ENCODE measurements at regions not wholly inside any gene's neighbourhood (a gene's known extent, or its start where the extent isn't known, plus 50 kb on each side); places are given as distances from the start of the nearest gene placed in this dataset.
"Not testable (repeated sequence)": the region's sequence is repeated elsewhere in the genome, so short reads cannot be mapped to it uniquely, and the experiment has no call there.

DNA sequence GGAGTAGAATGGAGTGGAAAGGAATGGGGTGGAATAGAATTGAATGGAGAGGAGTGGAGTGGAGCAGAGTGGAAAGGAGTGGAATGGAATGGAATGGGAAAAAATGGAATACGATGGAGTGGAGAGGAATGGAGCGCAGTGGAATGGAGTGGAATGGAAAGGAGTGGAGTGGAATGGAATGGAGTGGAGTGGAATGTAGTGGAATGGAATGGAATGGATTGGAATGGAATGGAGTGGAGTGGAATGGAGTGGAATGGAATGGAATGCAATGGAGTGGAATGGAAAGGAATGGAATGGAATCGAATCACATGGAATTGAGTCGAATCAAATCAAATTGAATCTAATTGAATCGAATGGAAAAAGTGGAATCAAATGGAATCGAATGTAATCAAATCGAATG lies 1016.1 kb downstream of the CDY1 start:
- H3K9me3 ChIP-seq (ENCODE audit: control insufficient read depth in 2 of 2, low read length in 2 of 2), result peaks cover 0 to 3% of the 10 kb centered on the region in 2 donors
- H3K27me3 ChIP-seq (ENCODE audit: control insufficient read depth in 1 of 2, insufficient read depth in 2 of 2, low read length in 2 of 2), result no peaks in the 10 kb centered on the region
- H3K9ac ChIP-seq (ENCODE audit: low read length in 2 of 2), result no peak overlapping the region
- no peak overlapping the region for H3K4me3 ChIP-seq (ENCODE audit: low read length in 2 of 2)
- H3K36me3 ChIP-seq (ENCODE audit: control insufficient read depth in 2 of 2, insufficient read depth in 2 of 2, low read length in 2 of 2), result no peaks in the 10 kb centered on the region
- no peak overlapping the region for H3K27ac ChIP-seq (ENCODE audit: low read length)
- H3K4me1 ChIP-seq (ENCODE audit: control insufficient read depth, insufficient read depth, low read length), result no peaks in the 10 kb centered on the region

GRCh38 chrY:26645856-26646255 lies 1023.9 kb downstream of the CDY1 start:
- not testable (repeated sequence) for H3K4me1 ChIP-seq (ENCODE audit: control insufficient read depth, insufficient read depth, low read length); H3K27me3 ChIP-seq (ENCODE audit: control insufficient read depth in 1 of 2, insufficient read depth in 2 of 2, low read length in 2 of 2); H3K4me3 ChIP-seq (ENCODE audit: low read length in 2 of 2); H3K9ac ChIP-seq (ENCODE audit: low read length in 2 of 2); H3K36me3 ChIP-seq (ENCODE audit: control insufficient read depth in 2 of 2, insufficient read depth in 2 of 2, low read length in 2 of 2); H3K27ac ChIP-seq (ENCODE audit: low read length)
- peaks cover 0 to 12% of the 10 kb centered on the region in 2 donors for H3K9me3 ChIP-seq (ENCODE audit: control insufficient read depth in 2 of 2, low read length in 2 of 2)

DNA sequence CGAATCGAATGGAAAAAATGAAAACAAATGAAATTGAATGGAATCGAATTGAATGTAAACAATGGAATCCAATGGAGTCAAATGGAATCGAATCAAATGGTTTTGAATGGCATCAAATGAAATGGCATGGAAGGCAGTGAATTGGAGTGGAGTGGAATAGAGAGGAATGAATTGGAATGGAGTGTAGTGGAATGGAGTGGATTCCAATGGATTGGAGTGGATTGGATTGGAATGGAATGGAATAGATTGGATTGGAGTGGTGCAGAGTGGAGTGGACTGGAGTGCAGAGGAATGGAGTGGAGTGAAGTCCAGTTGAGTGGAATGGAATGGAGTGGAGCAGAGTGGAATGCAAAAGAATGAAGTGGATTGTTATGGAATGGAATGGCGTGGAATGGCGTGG lies 1026.3 kb downstream of the CDY1 start:
- H3K27ac ChIP-seq (ENCODE audit: low read length); H3K36me3 ChIP-seq (ENCODE audit: control insufficient read depth in 2 of 2, insufficient read depth in 2 of 2, low read length in 2 of 2); H3K9ac ChIP-seq (ENCODE audit: low read length in 2 of 2); H3K4me1 ChIP-seq (ENCODE audit: control insufficient read depth, insufficient read depth, low read length); H3K27me3 ChIP-seq (ENCODE audit: control insufficient read depth in 1 of 2, insufficient read depth in 2 of 2, low read length in 2 of 2); H3K4me3 ChIP-seq (ENCODE audit: low read length in 2 of 2): not testable (repeated sequence)
- H3K9me3 ChIP-seq (ENCODE audit: control insufficient read depth in 2 of 2, low read length in 2 of 2), result peaks cover 0 to 12% of the 10 kb centered on the region in 2 donors

GRCh38 chrY:26664245-26664644 lies 1042.3 kb downstream of the CDY1 start:
- not testable (repeated sequence) for H3K4me3 ChIP-seq (ENCODE audit: low read length in 2 of 2); H3K9ac ChIP-seq (ENCODE audit: low read length in 2 of 2); H3K27ac ChIP-seq (ENCODE audit: low read length); H3K36me3 ChIP-seq (ENCODE audit: control insufficient read depth in 2 of 2, insufficient read depth in 2 of 2, low read length in 2 of 2); H3K4me1 ChIP-seq (ENCODE audit: control insufficient read depth, insufficient read depth, low read length); H3K27me3 ChIP-seq (ENCODE audit: control insufficient read depth in 1 of 2, insufficient read depth in 2 of 2, low read length in 2 of 2)
- H3K9me3 ChIP-seq (ENCODE audit: control insufficient read depth in 2 of 2, low read length in 2 of 2), result peaks cover 0 to 16% of the 10 kb centered on the region in 2 donors

- H3K4me3 ChIP-seq (ENCODE audit: low read length in 2 of 2); H3K27me3 ChIP-seq (ENCODE audit: control insufficient read depth in 1 of 2, insufficient read depth in 2 of 2, low read length in 2 of 2); H3K27ac ChIP-seq (ENCODE audit: low read length); H3K36me3 ChIP-seq (ENCODE audit: control insufficient read depth in 2 of 2, insufficient read depth in 2 of 2, low read length in 2 of 2); H3K9ac ChIP-seq (ENCODE audit: low read length in 2 of 2); H3K4me1 ChIP-seq (ENCODE audit: control insufficient read depth, insufficient read depth, low read length): not testable (repeated sequence)
- peaks cover 0 to 28% of the 10 kb centered on the region in 2 donors for H3K9me3 ChIP-seq (ENCODE audit: control insufficient read depth in 2 of 2, low read length in 2 of 2)
Observed at GRCh38 chrY:26666691-26667090, 1044.8 kb downstream of the CDY1 start.

- not testable (repeated sequence) for H3K27me3 ChIP-seq (ENCODE audit: control insufficient read depth in 1 of 2, insufficient read depth in 2 of 2, low read length in 2 of 2)
- peaks cover 0 to 18% of the 10 kb centered on the region in 2 donors for H3K9me3 ChIP-seq (ENCODE audit: control insufficient read depth in 2 of 2, low read length in 2 of 2)
Observed at GRCh38 chrY:26669243-26669642, 1047.3 kb downstream of the CDY1 start.

DNA sequence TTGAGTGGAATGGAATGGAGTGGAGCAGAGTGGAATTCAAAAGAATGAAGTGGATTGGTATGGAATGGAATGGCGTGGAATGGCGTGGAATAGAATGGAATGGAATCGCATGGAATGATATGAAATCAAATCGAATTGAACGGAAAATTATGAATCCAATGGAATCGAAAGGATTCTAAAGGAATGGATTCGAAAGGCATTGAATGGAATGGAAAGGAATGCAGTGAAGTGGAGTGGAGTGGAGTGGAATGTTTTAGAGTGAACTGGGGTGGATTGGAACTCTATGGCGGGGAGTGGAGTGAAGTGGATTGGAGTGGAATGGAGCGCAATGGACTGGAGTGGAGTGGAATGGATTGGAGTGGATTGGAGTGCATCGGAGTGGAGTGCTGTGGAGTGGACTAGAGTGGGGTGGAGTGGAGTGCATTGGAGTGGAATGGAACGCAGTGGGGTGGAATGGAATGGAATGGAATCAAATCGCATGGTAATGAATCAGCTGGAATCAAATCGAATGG lies 1048.5 kb downstream of the CDY1 start:
- H3K4me1 ChIP-seq (ENCODE audit: control insufficient read depth, insufficient read depth, low read length); H3K9ac ChIP-seq (ENCODE audit: low read length in 2 of 2); H3K36me3 ChIP-seq (ENCODE audit: control insufficient read depth in 2 of 2, insufficient read depth in 2 of 2, low read length in 2 of 2); H3K27me3 ChIP-seq (ENCODE audit: control insufficient read depth in 1 of 2, insufficient read depth in 2 of 2, low read length in 2 of 2); H3K27ac ChIP-seq (ENCODE audit: low read length): not testable (repeated sequence)
- Histone ChIP-seq H3K4me3 (ENCODE audit: low read length in 2 of 2) (peak overlapping the region in 1 of 2 donors; percentile 0), H3K9me3 (ENCODE audit: control insufficient read depth in 2 of 2, low read length in 2 of 2) (peaks cover 0 to 17% of the 10 kb centered on the region in 2 donors)

More at GRCh38 chrY:26669243-26669642, 1047.3 kb downstream of the CDY1 start:
- not testable (repeated sequence) for H3K9ac ChIP-seq (ENCODE audit: low read length in 2 of 2); H3K4me1 ChIP-seq (ENCODE audit: control insufficient read depth, insufficient read depth, low read length); H3K4me3 ChIP-seq (ENCODE audit: low read length in 2 of 2); H3K27ac ChIP-seq (ENCODE audit: low read length); H3K36me3 ChIP-seq (ENCODE audit: control insufficient read depth in 2 of 2, insufficient read depth in 2 of 2, low read length in 2 of 2)

GRCh38 chrY:26670881-26671879 lies 1049.3 kb downstream of the CDY1 start:
- H3K9ac ChIP-seq (ENCODE audit: low read length in 2 of 2); H3K27ac ChIP-seq (ENCODE audit: low read length); H3K27me3 ChIP-seq (ENCODE audit: control insufficient read depth in 1 of 2, insufficient read depth in 2 of 2, low read length in 2 of 2); H3K4me1 ChIP-seq (ENCODE audit: control insufficient read depth, insufficient read depth, low read length); H3K36me3 ChIP-seq (ENCODE audit: control insufficient read depth in 2 of 2, insufficient read depth in 2 of 2, low read length in 2 of 2): not testable (repeated sequence)
- H3K9me3 ChIP-seq (ENCODE audit: control insufficient read depth in 2 of 2, low read length in 2 of 2), result peaks cover 0 to 17% of the 10 kb centered on the region in 2 donors
- H3K4me3 ChIP-seq (ENCODE audit: low read length in 2 of 2), result peak overlapping the region in 1 of 2 donors; percentile 0

All from stomach smooth muscle (tissue), 2 donors.